HG02678 (cell line): ENCODE measurements at regions not wholly inside any gene's neighbourhood (a gene's known extent, or its start where the extent isn't known, plus 50 kb on each side); places are given as distances from the start of the nearest gene placed in this dataset.
"Not testable (repeated sequence)": the region's sequence is repeated elsewhere in the genome, so short reads cannot be mapped to it uniquely, and the experiment has no call there.

ENCODE experiments used
- ATAC-seq: cut with Tn5 transposase; IDR thresholded peaks from one replicate; pipeline ENCODE4 v1.9.1; 2021; ENCODE audit warnings: mild to moderate bottlenecking, moderate library complexity; ENCODE audit not compliant: unreplicated experiment

DNA sequence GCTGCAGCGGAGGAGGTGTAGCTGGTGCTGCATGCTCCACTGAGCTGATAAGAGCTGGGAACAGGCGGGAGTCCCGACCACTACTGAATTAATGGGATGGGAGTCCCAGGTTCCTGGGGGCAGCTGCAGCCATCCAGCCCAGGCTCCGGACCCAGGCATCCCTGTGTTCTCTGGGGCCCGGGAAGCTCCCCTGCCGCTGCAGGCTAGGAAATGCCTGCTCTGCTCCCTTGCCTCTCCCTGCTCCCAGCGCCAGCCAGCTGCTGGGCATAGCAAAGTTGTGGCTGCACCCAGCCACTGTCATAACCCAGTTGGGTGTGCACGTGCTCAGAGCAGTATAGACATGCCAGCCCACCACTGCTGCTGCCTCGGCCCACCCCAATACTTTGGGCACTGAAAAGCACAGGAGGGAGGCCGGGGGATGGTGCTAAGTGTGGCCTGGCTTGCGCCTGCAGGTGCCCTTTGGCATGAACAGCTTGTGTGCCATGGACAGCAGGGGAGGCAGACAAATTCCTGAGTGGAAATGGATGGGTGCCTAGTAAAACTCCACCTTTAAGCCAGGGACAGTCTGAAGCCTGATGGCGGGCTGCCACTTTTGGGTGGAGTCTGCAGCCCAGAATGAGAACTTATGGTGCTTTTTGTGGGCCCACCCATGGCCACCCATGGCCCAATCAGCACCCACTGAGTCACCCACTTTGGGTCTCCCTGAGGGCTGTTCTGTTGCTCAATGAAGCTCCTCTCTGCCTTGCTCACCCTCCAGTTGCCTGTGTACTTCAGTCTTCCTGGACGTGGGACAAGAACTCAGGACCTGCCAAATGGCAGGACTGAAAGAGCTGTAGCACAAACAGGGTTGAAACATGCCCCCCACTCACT lies 219.3 kb upstream of the TMEFF2 start:
- no peak for ATAC-seq

DNA sequence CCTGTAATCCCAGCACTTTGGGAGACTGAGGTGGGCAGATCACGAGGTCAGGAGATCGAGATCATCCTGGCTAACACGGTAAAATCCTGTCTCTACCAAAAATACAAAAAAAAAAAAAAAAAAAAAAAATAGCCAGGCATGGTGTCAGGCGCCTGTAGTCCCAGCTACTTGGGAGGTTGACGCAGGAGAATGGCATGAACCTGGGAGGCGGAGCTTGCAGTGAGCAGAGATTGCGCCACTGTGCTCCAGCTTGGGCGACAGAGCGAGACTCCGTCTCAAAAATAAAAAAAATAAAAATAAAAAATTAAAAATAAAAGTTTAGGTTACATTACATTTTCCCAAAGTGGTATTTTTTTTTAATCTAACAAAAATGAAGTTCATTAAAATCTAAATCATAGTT lies 218.1 kb upstream of the TMEFF2 start:
- not testable (repeated sequence) for ATAC-seq

DNA sequence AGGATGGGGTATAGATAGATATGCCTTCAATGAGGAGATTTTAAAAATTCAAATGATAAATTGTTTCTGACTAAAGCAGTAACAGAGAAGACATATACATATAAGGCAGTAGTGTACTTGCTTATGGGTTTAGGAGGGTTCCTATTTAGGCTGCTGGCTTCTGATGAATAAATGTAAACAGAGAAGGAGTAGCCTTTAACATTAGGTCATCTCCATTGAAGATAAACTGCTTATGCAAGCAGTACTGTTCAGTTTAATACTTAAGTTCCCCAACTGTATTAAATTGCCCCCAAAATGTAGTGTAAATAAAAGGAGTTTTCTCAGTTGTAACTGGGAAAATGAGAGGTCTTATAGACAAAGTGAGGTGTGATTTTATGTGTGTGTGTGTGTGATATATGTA lies 217.7 kb upstream of the TMEFF2 start:
- no peak for ATAC-seq

DNA sequence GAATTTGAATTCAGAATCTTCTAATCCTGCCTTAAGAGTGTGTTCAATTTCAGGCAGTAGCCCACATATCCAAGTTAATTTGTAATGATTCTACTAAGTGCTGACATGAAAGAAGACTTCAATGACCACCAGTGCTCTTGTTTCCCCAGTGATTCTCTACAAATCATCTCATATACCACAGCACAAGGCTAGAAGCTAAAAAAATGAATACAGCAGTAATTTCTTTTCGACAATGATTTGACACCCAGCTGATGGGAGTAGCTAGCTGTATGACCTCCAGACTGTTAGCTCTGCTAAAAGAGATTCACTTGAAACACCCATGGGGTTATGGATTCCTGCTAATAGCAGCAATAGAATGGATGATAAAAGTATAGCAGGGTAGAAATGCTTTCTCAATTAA lies 217.0 kb upstream of the TMEFF2 start:
- no peak for ATAC-seq

DNA sequence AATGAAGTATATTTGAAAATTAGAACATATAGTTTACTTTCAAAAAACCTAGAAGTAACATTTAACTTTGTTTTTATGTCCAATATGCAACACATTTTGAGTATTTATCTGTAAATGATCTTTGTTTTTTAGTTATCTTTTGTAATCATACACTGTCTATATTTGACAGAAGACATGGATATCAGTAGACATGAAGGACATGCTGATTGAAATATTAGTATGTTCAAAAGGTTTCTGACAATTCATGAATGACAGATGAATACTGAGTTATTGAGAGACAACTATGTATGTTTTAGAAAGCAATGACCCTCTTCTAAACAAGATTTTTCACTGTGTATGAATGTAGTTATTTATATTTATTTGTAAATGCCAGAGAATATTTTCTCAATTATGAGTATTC lies 215.6 kb upstream of the TMEFF2 start:
- ATAC-seq: no peak

DNA sequence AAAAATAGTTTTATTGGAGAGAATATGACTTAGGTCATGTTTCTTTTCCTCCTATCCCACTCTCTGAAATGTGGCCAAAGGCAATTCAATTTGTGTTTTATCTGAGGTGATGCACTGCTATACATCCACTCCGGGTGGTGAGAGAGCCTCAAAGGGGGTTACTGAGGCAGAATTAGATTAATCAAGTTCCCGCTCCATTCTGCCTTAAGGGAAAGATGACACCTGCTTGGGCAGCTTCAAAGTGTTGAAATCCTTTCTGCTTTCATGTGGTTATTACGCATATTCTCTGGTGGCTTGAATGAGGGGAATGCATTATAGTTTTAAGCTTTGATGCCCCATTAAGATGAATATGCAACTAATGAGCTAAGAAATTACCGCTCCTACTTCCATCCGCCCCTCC lies 213.0 kb upstream of the TMEFF2 start:
- ATAC-seq: no peak

DNA sequence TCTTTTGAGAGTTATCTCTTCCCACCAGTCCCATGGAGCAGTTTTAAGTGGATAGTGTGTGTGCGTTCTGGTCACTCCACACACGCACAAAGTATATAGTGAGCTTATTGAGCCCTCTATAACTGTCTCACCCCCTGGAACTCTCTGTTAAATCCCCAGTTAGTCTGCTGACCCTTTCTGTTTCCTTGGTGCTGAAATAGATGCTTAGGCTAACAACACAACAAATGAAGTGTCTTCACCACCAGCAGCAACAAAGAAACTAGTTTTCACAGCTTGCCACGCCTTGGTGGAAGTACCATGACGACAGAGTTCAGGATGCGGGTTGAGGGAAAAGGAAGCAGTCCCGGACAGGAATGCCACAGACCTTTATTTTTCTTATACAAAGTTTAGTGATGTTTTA lies 203.5 kb upstream of the TMEFF2 start:
- no peak for ATAC-seq

DNA sequence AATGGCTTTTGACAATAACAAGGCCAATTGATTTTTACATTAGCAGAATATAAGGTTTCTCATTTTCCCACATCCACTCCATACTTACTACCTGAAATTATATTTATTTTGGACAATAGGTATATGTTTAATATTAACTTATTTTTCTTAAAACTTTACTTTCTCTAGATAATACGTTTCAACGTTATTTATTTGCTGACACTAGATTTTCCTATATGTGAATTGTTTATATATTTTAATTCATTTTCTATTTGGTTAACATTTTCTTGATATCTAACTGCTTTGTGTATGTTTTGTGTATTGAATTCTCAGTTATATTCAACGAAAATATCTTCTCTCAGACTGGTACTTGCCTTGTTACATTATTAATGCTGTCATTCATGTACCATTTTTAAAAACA lies 199.9 kb upstream of the TMEFF2 start:
- no peak for ATAC-seq

DNA sequence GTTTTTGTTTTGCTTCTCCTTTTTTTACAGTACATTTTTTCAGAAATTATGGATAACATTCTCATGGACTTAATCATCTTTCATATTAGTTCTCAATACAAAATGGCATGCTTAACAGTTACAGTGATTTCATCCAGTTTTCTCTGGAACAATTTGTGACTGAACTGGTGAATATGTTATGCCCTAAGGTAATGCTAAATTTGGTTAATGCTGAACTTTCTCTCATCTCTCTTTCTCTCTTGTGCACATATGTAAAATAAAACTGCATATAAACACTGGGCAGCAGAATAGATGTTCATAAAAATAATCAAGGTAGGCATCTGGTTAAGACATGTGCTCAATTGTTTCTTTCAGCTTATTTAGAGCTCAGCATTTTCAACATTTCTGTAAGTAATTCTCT lies 196.3 kb upstream of the TMEFF2 start:
- no peak for ATAC-seq

DNA sequence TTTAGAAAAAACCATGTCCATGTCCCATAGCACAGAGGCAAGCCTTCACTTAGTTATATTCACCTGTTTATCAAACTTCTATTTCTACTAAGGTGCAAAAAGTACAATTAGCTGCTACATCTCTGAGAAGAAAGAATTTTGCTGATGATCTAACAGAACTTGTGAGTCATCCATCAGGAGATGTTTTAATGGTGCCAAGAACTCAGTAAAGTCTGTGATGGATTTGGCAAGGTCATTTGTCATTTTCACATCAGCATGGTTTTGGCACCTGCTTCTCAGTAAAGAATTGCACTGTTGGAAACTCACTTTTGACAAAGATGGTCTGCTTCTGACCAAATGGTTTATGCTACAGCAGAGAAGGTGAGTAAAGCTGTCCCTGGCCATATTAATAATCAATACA lies 195.7 kb upstream of the TMEFF2 start:
- no peak for ATAC-seq

DNA sequence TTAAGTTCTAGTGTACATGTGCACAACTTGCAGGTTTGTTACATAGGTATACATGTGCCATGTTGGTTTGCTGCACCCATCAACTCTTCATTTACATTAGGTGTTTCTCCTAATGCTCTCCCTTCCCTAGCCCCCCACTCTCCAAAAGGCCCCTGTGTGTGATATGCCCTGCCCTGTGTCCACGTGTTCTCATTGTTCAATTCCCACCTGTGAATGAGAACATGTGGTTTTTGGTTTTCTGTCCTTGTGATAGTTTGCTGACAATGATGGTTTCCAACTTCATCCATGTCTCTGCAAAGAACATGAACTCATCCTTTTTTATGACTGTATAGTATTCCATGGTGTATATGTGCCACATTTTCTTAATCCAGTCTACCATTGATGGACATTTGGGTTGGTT lies 189.5 kb upstream of the TMEFF2 start:
- ATAC-seq: not testable (repeated sequence)

DNA sequence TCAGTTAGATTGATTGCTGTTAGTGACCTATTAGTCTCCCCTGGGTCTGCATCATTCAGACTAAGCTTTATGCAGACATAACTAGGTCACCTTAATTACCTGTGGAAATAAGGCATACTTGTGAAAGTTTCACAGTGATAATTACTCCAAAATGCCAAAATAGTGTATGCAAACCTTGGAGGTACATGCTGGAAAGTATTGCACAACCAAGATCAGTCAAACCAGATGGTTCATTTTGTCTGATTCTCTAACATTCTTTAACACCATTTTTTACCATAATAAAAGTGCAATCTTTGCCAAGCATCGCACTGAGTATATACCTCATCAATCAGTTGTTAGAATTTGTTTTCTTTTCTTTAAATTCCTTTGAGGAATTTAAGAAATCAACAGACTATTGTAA lies 186.3 kb upstream of the TMEFF2 start:
- ATAC-seq: no peak

DNA sequence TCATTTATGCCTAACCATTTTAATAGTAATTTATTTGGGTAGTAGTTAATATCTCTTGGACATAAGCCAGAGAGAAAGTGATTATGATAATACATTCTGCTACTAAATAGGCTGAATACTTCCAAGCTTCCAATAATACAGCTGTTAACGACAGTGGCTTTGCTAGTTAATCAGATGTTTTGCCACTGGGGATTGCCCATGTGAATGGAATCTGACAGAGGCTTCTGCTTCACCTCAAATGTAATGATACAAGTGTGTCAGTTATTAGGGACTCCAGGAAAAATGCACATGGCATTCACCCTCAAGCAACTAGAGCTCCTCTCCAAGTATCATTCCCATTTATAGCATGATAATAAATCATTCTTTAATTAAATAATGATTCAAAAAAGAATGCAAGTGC lies 185.0 kb upstream of the TMEFF2 start:
- ATAC-seq: no peak

DNA sequence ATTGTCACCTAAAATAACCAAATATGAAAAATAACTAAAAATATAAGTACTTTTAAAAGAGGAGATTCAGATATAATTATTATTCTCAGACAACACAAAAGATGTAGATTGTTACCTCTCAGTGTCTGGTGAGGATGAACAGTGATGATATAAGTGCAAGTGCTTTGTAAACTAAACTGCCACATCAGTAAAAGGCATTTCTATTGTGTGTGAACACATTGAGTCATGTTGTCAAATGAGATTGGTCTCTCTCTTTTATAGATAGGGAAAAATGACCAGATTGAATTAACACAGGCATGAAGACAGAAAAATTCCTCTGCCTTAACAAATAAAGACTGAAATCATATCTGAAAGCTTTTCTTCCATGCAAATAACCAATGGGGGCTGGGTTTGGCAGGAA lies 182.4 kb upstream of the TMEFF2 start:
- ATAC-seq: no peak

DNA sequence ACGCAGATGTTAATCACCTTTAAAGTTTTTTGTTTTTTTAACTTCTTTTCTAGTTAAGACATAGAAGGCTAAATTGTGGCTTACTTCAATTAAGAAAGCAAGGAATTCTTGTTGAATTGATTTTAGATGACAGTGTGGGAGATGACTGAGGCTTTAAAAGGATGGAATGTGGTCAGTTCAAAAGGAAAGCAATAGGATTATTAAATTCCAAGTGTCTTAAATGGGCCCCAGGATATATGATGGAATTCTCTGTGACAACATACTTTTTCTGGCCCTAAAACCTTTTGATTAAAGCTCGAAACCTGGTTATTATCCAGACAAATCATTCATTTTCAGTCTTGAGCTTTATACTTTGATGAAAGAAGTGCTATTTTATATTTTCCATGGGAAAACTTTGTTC lies 179.0 kb upstream of the TMEFF2 start:
- no peak for ATAC-seq

DNA sequence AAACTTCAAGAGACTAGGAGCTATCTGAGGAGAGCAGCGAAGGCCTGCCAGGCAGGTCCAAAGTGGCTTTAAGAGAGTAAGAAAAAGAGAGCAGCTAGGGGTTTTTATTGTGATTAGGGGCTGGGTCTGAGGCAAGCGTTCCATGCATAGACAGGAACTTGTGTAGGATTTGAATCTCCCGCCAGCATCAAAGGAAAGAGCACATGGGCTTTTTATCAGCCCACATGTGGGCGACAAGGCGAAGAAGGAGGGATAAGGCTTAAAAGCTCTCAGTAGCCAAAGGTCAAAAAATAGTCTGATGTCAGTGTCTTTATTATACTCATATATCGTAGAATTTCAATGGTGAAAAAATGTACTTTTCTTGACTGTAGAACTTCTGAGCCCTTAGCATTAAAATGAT lies 178.5 kb upstream of the TMEFF2 start:
- ATAC-seq: no peak

DNA sequence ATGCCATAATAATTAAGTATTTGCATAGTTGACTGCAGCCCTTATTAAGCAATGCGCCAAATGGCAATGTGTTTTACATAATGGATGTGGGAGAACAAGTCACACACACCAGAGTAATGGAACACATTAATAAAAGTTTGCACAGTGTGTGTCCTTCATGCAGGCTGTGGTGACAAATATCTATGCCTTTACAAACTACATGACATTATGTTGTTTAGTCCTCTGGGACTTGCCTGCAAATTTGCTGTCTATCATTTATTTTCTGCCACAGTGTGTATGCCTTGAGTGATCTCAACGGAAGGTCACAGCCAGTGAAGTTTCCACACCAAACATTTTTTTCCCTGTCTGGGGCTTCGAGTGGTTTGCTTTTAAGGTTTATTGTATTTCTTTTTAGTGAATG lies 175.2 kb upstream of the TMEFF2 start:
- ATAC-seq: no peak

DNA sequence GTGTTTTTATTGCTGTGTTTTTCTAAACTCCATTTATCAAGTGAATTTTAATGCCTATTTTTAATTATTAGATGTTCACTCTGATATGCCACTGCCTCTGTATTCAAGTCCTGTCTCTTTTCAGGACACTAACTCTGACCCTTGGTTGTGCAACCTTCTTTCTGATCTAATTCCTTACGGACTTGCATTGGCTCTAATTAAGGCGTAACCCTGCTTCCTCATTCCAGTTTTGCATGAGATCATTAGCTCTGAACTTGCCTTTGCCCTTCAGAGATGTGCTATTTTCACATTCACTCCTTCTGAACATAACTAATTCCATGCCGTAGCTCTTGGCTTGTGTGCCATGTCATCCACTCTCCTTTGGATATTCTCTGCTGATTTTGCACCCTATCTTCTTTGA lies 162.5 kb upstream of the TMEFF2 start:
- ATAC-seq: no peak

DNA sequence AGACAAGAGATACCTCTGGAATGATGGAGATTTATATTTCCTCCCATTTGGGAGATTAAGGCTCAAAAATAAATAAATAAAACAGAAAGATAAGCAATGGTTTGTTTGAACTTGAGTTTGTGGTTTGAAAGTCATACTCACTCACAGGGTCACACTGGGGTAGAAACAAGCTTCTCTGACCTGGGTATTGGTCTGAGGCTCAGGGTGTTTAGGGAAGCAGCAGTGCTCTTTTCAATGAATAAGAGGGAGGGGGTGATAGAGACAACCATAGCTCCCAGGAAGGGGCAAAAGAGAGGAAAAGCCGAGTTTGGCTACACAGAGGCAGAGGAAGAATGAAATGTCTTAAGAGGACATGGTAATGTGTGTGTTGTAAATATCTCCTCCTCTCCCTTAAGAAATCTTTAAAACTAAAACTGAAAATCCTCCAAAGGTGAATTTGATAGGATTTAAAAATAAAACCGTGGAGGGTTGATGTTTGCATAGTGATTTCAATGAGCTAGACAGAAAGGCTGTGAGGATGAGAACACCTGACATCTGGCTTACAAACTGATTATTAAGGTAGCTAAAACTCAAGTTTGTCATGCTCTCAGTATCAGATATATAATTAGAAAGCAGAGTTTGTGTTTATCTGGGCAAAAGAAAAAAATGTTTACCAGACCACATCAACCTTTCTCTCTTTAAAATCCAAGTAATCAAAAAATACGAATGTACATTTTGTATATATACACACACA lies 159.9 kb upstream of the TMEFF2 start:
- ATAC-seq: no peak

DNA sequence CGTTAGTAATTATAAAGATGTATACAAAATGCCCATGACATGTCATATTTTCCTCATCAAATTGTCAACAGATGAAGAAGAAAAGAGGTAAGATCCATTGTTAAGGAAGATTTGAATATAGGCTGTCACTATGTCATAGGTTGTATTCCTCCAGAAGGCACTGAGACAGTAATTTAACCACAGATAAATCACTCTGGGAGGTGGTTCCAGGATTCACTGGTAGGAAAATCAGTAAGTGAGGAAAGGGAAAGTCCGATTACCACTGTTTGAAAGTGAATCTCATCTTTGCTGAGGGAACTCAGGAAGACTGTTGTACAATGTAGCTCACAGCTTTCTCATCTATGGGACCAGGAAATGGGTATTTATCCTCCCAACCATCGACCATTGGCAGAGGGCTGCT lies 152.8 kb upstream of the TMEFF2 start:
- ATAC-seq: no peak

DNA sequence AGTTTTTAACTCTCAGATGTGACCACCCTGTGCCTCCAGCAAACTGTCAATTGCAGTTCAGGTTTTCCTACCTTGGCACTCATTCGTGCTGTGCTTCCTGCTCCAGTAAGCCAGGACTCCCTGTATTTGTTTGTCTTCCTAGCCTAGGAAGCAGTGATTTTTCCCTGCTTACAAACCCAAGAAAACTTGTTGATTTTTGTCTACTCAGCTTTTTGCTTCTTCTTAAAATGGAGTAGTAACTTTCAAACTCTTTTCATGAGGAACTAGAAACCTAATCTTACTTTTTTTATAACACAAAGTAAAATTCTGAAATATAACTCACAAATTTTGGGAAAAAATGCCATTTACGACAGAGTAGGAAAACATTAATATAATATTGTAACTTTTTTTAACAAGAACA lies 150.6 kb upstream of the TMEFF2 start:
- no peak for ATAC-seq

DNA sequence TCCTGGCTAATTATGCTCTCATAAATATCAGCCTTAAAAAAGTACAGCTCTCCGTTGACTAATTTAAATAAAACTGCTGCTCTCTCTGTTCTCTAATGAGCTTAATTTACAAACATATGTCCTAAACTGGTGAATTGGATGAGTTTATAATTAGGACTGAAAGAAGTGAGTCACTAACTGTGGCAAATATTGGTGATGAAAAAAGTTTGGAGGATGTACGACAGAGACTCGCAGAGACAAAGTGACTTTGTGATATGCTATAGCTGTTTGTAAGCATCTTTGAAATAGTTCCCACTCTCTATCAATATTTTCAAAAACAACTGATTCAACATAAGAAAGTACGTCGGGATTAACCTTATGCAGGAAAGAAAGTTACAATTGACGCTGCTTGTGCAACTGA lies 138.9 kb upstream of the TMEFF2 start:
- no peak for ATAC-seq

DNA sequence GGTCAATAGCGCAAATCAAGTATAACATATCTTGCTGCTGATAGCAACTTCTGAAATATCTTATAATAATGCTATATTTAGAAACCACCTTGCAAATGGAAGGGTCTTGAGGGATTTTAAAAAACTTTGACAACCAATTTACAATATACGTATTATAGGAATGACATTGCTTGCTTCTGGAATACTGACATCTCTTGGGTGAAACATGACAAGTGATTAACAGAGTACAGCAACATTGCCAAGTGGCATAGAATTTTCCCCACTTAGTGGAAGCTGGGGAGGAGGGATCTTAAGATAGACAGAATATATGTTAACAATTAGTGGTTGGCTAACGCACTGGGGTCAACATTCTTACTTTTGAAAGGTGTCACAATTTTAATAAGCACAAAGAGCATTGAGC lies 133.6 kb upstream of the TMEFF2 start:
- no peak for ATAC-seq
